GM12878 (cell line): ENCODE measurements at regions not wholly inside any gene's neighbourhood (a gene's known extent, or its start where the extent isn't known, plus 50 kb on each side); places are given as distances from the start of the nearest gene placed in this dataset.

Experiments
- ATAC-seq: fragments of 200-7000 bp; cut with Tn5 transposase; 3 replicates; pipeline ENCODE4 v1.9.1; 2020; ENCODE audit warnings: mild to moderate bottlenecking, moderate library complexity
- BruUV-seq: library from RNA; stranded (reverse); fragments of 400-500 nt; replicated peaks from 2 replicates; lab custom pipeline; 2021; lab: Mats Ljungman, UMichigan
- CTCF ChIA-PET: fragments of 300-600 bp; sonication (Branson Sonifier 250); formaldehyde crosslinking; extraction: SDS; loops from one replicate; lab custom pipeline; 2021; ENCODE audit warnings: inconsistent platforms; lab: Yijun Ruan, JAX
- POLR2A ChIA-PET: fragments of 350-600 bp; formaldehyde crosslinking; extraction: SDS; loops from one replicate; lab custom pipeline; 2021; ENCODE audit warnings: inconsistent platforms; lab: Charles Lee
- RAD21 ChIA-PET: fragments of 300-600 bp; sonication (Branson Sonifier 250); formaldehyde crosslinking; loops from one replicate; lab custom pipeline; 2023; ENCODE audit warnings: antibody characterized with exemption; ENCODE audit not compliant: unreplicated experiment; lab: Charles Lee
- SMC1A ChIA-PET: fragments of 300-600 bp; sonication (Branson Sonifier 250); formaldehyde crosslinking; loops from one replicate; lab custom pipeline; 2023; ENCODE audit not compliant: unreplicated experiment, uncharacterized antibody; lab: Charles Lee
- DNase-seq: peaks from one replicate; pipeline ENCODE4 v3.0.0-alpha.2; 2011; ENCODE audit warnings: low read depth, low spot score
- FAIRE-seq: peaks from 3 replicates; lab custom pipeline; 2011; peaks lifted over from hg19 to GRCh38; lab: Jason Lieb, UNC
- H2AFZ ChIP-seq: 2 replicates; pipeline ENCODE4 v1.6.0; 2011; ENCODE audit warnings: low read depth, low read length, control low read depth; ENCODE audit not compliant: control insufficient read depth
- H3K27ac ChIP-seq: 2 replicates; pipeline ENCODE4 v1.5.1; 2011; ENCODE audit warnings: control low read depth; ENCODE audit not compliant: control insufficient read depth, insufficient read depth
- H3K27me3 ChIP-seq, 2 experiments: replicated peaks in 1 of 2; 2 replicates each; pipeline versions ENCODE4 v1.6.0 to v1.6.1; 2011; ENCODE audit warnings: low read length in 1 of 2; ENCODE audit not compliant: control insufficient read depth in 2 of 2, insufficient read depth in 2 of 2
- H3K36me3 ChIP-seq, 2 experiments: 2 replicates each; pipeline ENCODE4 v1.5.1; 2011; ENCODE audit warnings: low read length in 1 of 2; ENCODE audit not compliant: control insufficient read depth in 2 of 2, insufficient read depth in 2 of 2
- H3K4me1 ChIP-seq: 2 replicates; pipeline ENCODE4 v1.6.1; 2011; ENCODE audit warnings: mild to moderate bottlenecking, low read length, moderate library complexity, mixed read lengths; ENCODE audit not compliant: control insufficient read depth, insufficient read depth
- H3K4me2 ChIP-seq: 2 replicates; pipeline ENCODE4 v1.6.0; 2011; ENCODE audit warnings: control low read depth; ENCODE audit not compliant: control insufficient read depth, insufficient read depth
- H3K4me3 ChIP-seq: fragments of 200-600 bp; sonication (generic); 2 replicates; pipeline ENCODE4 v1.5.1; 2016
- H3K79me2 ChIP-seq: 2 replicates; pipeline ENCODE4 v1.6.0; 2011; ENCODE audit warnings: low read length; ENCODE audit not compliant: control insufficient read depth, insufficient read depth
- H3K9ac ChIP-seq: 2 replicates; pipeline ENCODE4 v1.8.0; 2011; ENCODE audit warnings: low read length, control low read depth, mixed read lengths; ENCODE audit not compliant: control insufficient read depth, insufficient read depth
- H3K9me3 ChIP-seq: replicated peaks from 3 replicates; pipeline ENCODE4 v1.5.1; 2011; ENCODE audit warnings: mild to moderate bottlenecking, low read length; ENCODE audit not compliant: control insufficient read depth, insufficient read depth
- H4K20me1 ChIP-seq: 2 replicates; pipeline ENCODE4 v1.6.0; 2011; ENCODE audit not compliant: control insufficient read depth, insufficient read depth
- CREB1 ChIP-seq: IDR thresholded peaks from 2 replicates; pipeline ENCODE4 v1.6.1; 2012; ENCODE audit warnings: low read depth, mild to moderate bottlenecking, inconsistent platforms
- DPF2 ChIP-seq: fragments of 450-650 bp; IDR thresholded peaks from 2 replicates; pipeline ENCODE4 v1.6.1; 2017; ENCODE audit warnings: mild to moderate bottlenecking
- EZH2 ChIP-seq: IDR thresholded peaks from 2 replicates; pipeline ENCODE4 v1.6.1; 2012; ENCODE audit warnings: low read depth, mild to moderate bottlenecking, control low read depth, inconsistent platforms, low read length, borderline replicate concordance; ENCODE audit not compliant: control insufficient read depth
- GABPA ChIP-seq: IDR thresholded peaks from 2 replicates; pipeline ENCODE4 v1.6.1; 2014; ENCODE audit warnings: antibody characterized with exemption, low read depth, mild to moderate bottlenecking, inconsistent platforms
- KAT2A ChIP-seq: conservative IDR thresholded peaks from 2 replicates; pipeline ENCODE4 v1.6.1; 2011; ENCODE audit warnings: low read depth, low read length; ENCODE audit not compliant: control insufficient read depth
- MTA2 ChIP-seq: fragments of 450-650 bp; IDR thresholded peaks from 2 replicates; pipeline ENCODE4 v1.6.1; 2016; ENCODE audit warnings: low read depth, mild to moderate bottlenecking, moderate library complexity
- MYB ChIP-seq: fragments of 150-350 bp; IDR thresholded peaks from 2 replicates; pipeline ENCODE4 v1.6.1; 2014; ENCODE audit warnings: mild to moderate bottlenecking, low read depth, low read length, borderline replicate concordance
- NFIC ChIP-seq: IDR thresholded peaks from 2 replicates; pipeline ENCODE4 v1.6.1; 2012; ENCODE audit warnings: low read depth, mild to moderate bottlenecking, inconsistent platforms, low read length, moderate library complexity
- RUNX3 ChIP-seq: IDR thresholded peaks from 2 replicates; pipeline ENCODE4 v1.6.1; 2012; ENCODE audit warnings: low read length, inconsistent platforms
- SIN3A ChIP-seq: IDR thresholded peaks from 2 replicates; pipeline ENCODE4 v1.6.1; 2012; ENCODE audit warnings: low read depth, low read length, improper control_type of control experiment
- TAF1 ChIP-seq: IDR thresholded peaks from 2 replicates; pipeline ENCODE4 v1.6.1; 2011; ENCODE audit warnings: mild to moderate bottlenecking, low read depth, low read length, borderline replicate concordance
- TCF12 ChIP-seq: IDR thresholded peaks from 2 replicates; pipeline ENCODE4 v1.6.1; 2011; ENCODE audit warnings: low read depth, mild to moderate bottlenecking, low read length
- TCF3 ChIP-seq: IDR thresholded peaks from 2 replicates; pipeline ENCODE4 v1.6.1; 2012; ENCODE audit warnings: low read depth, mild to moderate bottlenecking, low read length, borderline replicate concordance; ENCODE audit not compliant: insufficient read depth
- YBX1 ChIP-seq: fragments of 450-650 bp; IDR thresholded peaks from 2 replicates; pipeline ENCODE4 v1.6.1; 2016; ENCODE audit warnings: antibody characterized with exemption
- ZNF217 ChIP-seq: fragments of 450-650 bp; IDR thresholded peaks from 2 replicates; pipeline ENCODE4 v1.6.1; 2017; ENCODE audit warnings: antibody characterized with exemption, mild to moderate bottlenecking
- in situ Hi-C: fragments of 300-500 bp; cut with MboI; formaldehyde crosslinking; loops from 9 replicates; pipeline ENCODE4 v1.14.3; 2018; ENCODE audit warnings: mixed read lengths
- intact Hi-C: fragments of 100-400 bp; cut with micrococcal nuclease; formaldehyde crosslinking; loops from one replicate; pipeline ENCODE4 v1.14.2; 2022; ENCODE audit not compliant: unreplicated experiment

DNA sequence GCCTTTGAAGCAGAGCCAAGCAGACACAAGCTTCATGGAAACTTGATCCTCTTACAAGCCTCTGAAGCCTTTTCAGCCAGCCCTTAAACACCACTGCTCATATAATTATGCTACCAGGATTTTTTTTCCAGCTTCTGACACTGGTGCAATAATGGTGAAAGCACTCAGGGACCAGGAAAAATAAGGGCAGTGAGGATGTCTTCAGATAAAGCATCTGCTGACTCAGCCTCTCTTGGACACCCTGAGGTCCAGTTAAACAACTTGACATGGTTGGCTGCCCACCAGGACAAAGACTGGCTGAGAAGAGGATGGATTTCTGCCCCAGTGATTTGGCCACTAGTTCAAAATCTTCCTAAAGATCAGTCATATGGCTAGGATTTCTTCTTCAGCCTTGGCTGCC, 124.2 kb upstream of the N4BP1 start:
- intact Hi-C loops: no loop called here
- CTCF ChIA-PET: no interaction called here
- RAD21 ChIA-PET: no interaction called here
- H3K9ac ChIP-seq: no peak overlapping the region
- H3K79me2 ChIP-seq: no peaks in the 10 kb centered on the region
- no peak overlapping the region for H3K27ac ChIP-seq
- H3K4me3 ChIP-seq: no peak overlapping the region
- H3K36me3 ChIP-seq: no peaks in the 10 kb centered on the region
- ATAC-seq: no peak
- H3K4me2 ChIP-seq: no peak overlapping the region
- no peak for DNase-seq
- BruUV-seq: no TSS peak
- H2AFZ ChIP-seq: no peak overlapping the region
- TF ChIP-seq TCF12 (no peak), EZH2 (no peak), MYB (no peak), KAT2A (no peak), YBX1 (no peak), ZNF217 (no peak), CREB1 (no peak), SIN3A (no peak), MTA2 (no peak), RUNX3 (no peak), DPF2 (no peak), TAF1 (no peak), GABPA (no peak), NFIC (no peak), TCF3 (no peak)
- TF ChIP-seq, all 136 proteins: peak for 0
- POLR2A ChIA-PET: no interaction called here
- Histone ChIP-seq H3K27me3 (no peaks in the 10 kb centered on the region), H3K4me1 (no peaks in the 10 kb centered on the region), H3K9me3 (no peaks in the 10 kb centered on the region), H4K20me1 (no peaks in the 10 kb centered on the region)
- SMC1A ChIA-PET: no interaction called here
- in situ Hi-C loops: no loop called here
- FAIRE-seq: no peak
